ENCODE measurements at regions not wholly inside any gene's neighbourhood (a gene's known extent, or its start where the extent isn't known, plus 50 kb on each side); places are given as distances from the start of the nearest gene placed in this dataset.

GRCh38 chr14:83416476-83416875, 1882.8 kb upstream of the SEL1L start:
- DNase-seq (ENCODE audit: low read depth in 1 of 2, low spot score in 1 of 2), result no peak
- no peak for TF ChIP-seq JUND (IDR thresholded peaks at IDR 0.05; ENCODE audit: low read depth)
- in situ Hi-C loops (cut with HindIII; ENCODE audit: low pct_unique_long_range_greater_than_20kb, low sequenced_read_pairs), result no loop called here

DNA sequence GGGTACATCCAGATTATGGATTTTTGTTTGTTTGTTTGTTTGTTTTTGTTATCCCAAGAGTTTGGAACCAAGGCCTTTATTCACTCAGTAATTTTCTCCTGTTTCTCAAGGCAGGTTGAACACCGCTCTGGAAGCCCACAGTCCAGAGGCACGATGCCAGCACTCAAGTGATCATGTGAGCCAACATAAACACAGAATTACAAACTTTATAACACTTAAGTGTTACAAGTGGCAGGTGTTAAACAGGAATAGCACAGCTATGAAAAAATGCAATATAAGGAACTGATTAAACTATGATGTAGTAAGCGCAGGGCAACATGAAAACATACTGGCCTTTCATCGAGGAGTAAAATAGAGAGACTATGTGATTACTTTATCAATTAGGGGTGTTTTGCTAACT, 1885.8 kb upstream of the SEL1L start:
- no peak for DNase-seq (ENCODE audit: low read depth in 1 of 2, low spot score in 1 of 2)

DNA sequence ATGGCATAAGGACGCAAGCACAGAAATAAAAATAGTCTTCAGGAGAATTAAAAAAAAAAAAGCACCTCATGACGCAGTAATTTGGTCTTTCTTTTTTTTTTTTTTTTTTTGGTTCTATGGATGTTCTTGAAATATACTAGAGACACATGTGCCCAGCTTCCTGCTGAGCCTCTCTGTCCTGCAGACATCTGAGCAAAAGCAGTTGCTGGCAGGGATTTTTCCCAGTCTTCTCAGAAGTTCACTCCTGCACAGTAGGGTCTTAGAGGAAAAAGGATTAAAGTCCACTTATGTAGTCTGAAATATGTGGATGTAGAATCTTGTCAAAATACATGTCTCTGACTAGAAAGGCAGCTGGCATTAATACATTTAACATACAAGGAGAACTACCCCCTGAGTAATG, 1888.1 kb upstream of the SEL1L start:
- in situ Hi-C loops (cut with HindIII; ENCODE audit: low pct_unique_long_range_greater_than_20kb, low sequenced_read_pairs), result no loop called here
- TF ChIP-seq JUND (IDR thresholded peaks at IDR 0.05; ENCODE audit: low read depth), result no peak
- DNase-seq (ENCODE audit: low read depth in 1 of 2, low spot score in 1 of 2), result no peak

More for the DNA sequence above, 1885.8 kb upstream of the SEL1L start:
- no peak for TF ChIP-seq JUND (IDR thresholded peaks at IDR 0.05; ENCODE audit: low read depth)
- in situ Hi-C loops (cut with HindIII; ENCODE audit: low pct_unique_long_range_greater_than_20kb, low sequenced_read_pairs), result no loop called here

DNA sequence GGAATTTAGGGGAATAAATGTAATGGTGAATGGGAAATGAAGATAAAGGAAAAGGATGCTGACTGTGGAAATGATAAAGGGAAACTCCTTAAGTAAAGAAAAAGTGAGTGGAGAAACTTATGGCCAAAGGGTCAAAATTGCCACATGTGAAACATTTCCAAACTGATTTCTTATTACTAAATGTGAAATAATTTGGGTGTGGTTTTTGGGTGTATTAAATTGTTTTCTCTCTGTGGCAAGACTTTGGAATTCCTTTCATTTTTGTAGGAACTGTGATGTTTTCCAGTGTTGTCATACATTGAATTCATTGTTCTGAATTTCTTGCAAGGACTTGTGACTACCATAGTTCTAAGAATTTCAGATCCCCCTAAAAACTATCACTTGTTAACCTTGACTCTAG, 1891.5 kb upstream of the SEL1L start:
- in situ Hi-C loops (cut with HindIII; ENCODE audit: low pct_unique_long_range_greater_than_20kb, low sequenced_read_pairs), result no loop called here
- TF ChIP-seq JUND (IDR thresholded peaks at IDR 0.05; ENCODE audit: low read depth), result no peak
- DNase-seq (ENCODE audit: low read depth in 1 of 2, low spot score in 1 of 2), result no peak

- no peak for DNase-seq (ENCODE audit: low read depth in 1 of 2, low spot score in 1 of 2)
- no peak for TF ChIP-seq JUND (IDR thresholded peaks at IDR 0.05; ENCODE audit: low read depth)
- in situ Hi-C loops (cut with HindIII; ENCODE audit: low pct_unique_long_range_greater_than_20kb, low sequenced_read_pairs), result no loop called here
Observed at GRCh38 chr14:83425706-83426105, 1892.1 kb upstream of the SEL1L start.

- TF ChIP-seq JUND (IDR thresholded peaks at IDR 0.05; ENCODE audit: low read depth), result no peak
- DNase-seq (ENCODE audit: low read depth in 1 of 2, low spot score in 1 of 2), result no peak
- in situ Hi-C loops (cut with HindIII; ENCODE audit: low pct_unique_long_range_greater_than_20kb, low sequenced_read_pairs), result no loop called here
Observed at GRCh38 chr14:83433618-83434017, 1900.0 kb upstream of the SEL1L start.

GRCh38 chr14:83441801-83442200, 1908.1 kb upstream of the SEL1L start:
- DNase-seq (ENCODE audit: low read depth in 1 of 2, low spot score in 1 of 2), result no peak
- in situ Hi-C loops (cut with HindIII; ENCODE audit: low pct_unique_long_range_greater_than_20kb, low sequenced_read_pairs), result no loop called here
- no peak for TF ChIP-seq JUND (IDR thresholded peaks at IDR 0.05; ENCODE audit: low read depth)

- in situ Hi-C loops (cut with HindIII; ENCODE audit: low pct_unique_long_range_greater_than_20kb, low sequenced_read_pairs), result no loop called here
- no peak for TF ChIP-seq JUND (IDR thresholded peaks at IDR 0.05; ENCODE audit: low read depth)
- DNase-seq (ENCODE audit: low read depth in 1 of 2, low spot score in 1 of 2), result peak in 1 of 2 experiments; percentile 70
Observed at GRCh38 chr14:83455561-83455960, 1921.9 kb upstream of the SEL1L start.

DNA sequence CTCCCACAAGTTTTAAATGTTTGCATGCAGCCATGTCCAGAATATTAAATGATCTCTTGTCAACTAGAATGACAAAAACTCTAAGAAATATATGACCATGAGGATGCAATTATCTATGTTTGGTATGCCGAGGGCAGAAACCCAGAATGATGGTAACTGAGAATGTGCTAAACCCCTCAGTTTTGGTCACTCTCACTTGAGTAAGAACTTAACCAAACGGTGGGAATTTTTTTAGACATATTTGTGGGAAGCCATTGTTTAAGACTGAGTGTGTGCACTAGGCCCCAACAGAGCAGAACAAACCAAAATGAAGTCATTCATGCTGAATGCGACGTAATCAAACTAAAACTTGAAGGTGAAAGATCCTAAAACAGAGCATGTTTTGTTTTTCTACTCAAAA, 1927.9 kb upstream of the SEL1L start:
- in situ Hi-C loops (cut with HindIII; ENCODE audit: low pct_unique_long_range_greater_than_20kb, low sequenced_read_pairs), result no loop called here
- no peak for DNase-seq (ENCODE audit: low read depth in 1 of 2, low spot score in 1 of 2)
- no peak for TF ChIP-seq JUND (IDR thresholded peaks at IDR 0.05; ENCODE audit: low read depth)

DNA sequence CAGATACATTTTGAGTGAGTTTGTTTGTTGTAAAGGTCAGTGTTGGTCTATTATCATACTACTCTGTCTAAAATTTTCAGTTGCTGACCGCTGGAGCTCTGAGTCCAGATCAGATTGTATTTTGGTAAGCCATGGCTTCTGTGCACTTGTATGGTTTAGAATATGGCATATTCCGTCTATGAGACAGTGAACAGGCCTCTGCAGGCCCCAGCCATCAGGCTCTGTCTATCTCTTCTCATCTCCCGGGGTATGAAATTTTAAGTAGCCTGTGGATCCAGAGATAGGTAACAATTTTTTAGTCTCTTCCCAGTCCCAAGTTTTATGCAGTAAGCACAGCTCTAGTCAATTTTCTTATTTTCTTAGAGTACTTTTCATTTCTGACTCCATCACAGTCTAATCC, 1929.1 kb upstream of the SEL1L start:
- DNase-seq (ENCODE audit: low read depth in 1 of 2, low spot score in 1 of 2), result no peak
- in situ Hi-C loops (cut with HindIII; ENCODE audit: low pct_unique_long_range_greater_than_20kb, low sequenced_read_pairs), result no loop called here
- TF ChIP-seq JUND (IDR thresholded peaks at IDR 0.05; ENCODE audit: low read depth), result no peak

- TF ChIP-seq JUND (IDR thresholded peaks at IDR 0.05; ENCODE audit: low read depth), result no peak
- DNase-seq (ENCODE audit: low read depth in 1 of 2, low spot score in 1 of 2), result peak; percentile 15 to 87
- in situ Hi-C loops (cut with HindIII; ENCODE audit: low pct_unique_long_range_greater_than_20kb, low sequenced_read_pairs), result no loop called here
Observed at GRCh38 chr14:83463500-83464098, 1929.9 kb upstream of the SEL1L start.

DNA sequence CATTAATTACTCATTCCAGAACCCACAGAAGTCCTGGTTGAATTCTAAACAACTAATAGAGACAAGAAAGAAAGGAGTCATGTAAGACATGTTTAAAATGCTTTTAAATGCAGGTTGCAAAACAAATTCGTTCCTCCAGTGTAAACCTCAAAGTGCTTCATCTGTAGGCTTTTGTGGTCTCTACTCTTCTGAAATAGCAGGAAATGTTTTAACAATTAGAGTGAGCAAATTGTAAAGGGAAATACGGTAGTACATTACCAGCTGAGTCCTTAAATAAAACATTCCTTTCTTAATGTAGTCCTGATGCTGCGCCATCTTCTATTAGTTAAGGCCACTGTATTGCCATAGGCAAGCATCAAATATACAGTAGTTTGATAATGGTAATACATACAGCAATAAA, 1934.2 kb upstream of the SEL1L start:
- DNase-seq (ENCODE audit: low read depth in 1 of 2, low spot score in 1 of 2), result no peak
- in situ Hi-C loops (cut with HindIII; ENCODE audit: low pct_unique_long_range_greater_than_20kb, low sequenced_read_pairs), result no loop called here
- TF ChIP-seq JUND (IDR thresholded peaks at IDR 0.05; ENCODE audit: low read depth), result no peak

GRCh38 chr14:83470466-83470865, 1936.8 kb upstream of the SEL1L start:
- no peak for TF ChIP-seq JUND (IDR thresholded peaks at IDR 0.05; ENCODE audit: low read depth)
- in situ Hi-C loops (cut with HindIII; ENCODE audit: low pct_unique_long_range_greater_than_20kb, low sequenced_read_pairs), result no loop called here
- no peak for DNase-seq (ENCODE audit: low read depth in 1 of 2, low spot score in 1 of 2)

GRCh38 chr14:83470959-83471695, 1937.5 kb upstream of the SEL1L start:
- no peak for TF ChIP-seq JUND (IDR thresholded peaks at IDR 0.05; ENCODE audit: low read depth)
- in situ Hi-C loops (cut with HindIII; ENCODE audit: low pct_unique_long_range_greater_than_20kb, low sequenced_read_pairs), result no loop called here
- DNase-seq (ENCODE audit: low read depth in 1 of 2, low spot score in 1 of 2), result no peak

Measured in T47D (cell line).